Calu3 (cell line): ENCODE measurements at regions not wholly inside any gene's neighbourhood (a gene's known extent, or its start where the extent isn't known, plus 50 kb on each side); places are given as distances from the start of the nearest gene placed in this dataset.

Source experiments
- BruUV-seq: library from RNA; stranded (reverse); fragments of 400-500 nt; replicated peaks from 2 replicates; lab custom pipeline; 2021; lab: Mats Ljungman, UMichigan
- CTCF ChIA-PET: fragments of 300-600 bp; sonication (Branson Sonifier 250); formaldehyde crosslinking; loops from one replicate; lab custom pipeline; 2022; ENCODE audit warnings: antibody characterized with exemption; lab: Charles Lee
- DNase-seq: peaks from one replicate; pipeline ENCODE4 v3.0.0; 2022
- H3K27ac Mint-ChIP-seq: one replicate; pipeline ENCODE4 v1.8.0; 2022; ENCODE audit warnings: mixed read lengths; ENCODE audit not compliant: unreplicated experiment
- H3K27me3 Mint-ChIP-seq: one replicate; pipeline ENCODE4 v1.8.0; 2022; ENCODE audit warnings: mixed read lengths; ENCODE audit not compliant: unreplicated experiment
- H3K36me3 Mint-ChIP-seq: one replicate; pipeline ENCODE4 v1.8.0; 2022; ENCODE audit warnings: mild to moderate bottlenecking, moderate library complexity, mixed read lengths; ENCODE audit not compliant: insufficient read depth, unreplicated experiment
- H3K4me1 Mint-ChIP-seq: one replicate; pipeline ENCODE4 v1.8.0; 2022; ENCODE audit warnings: mild to moderate bottlenecking, low read depth, mixed read lengths; ENCODE audit not compliant: unreplicated experiment
- H3K4me3 Mint-ChIP-seq: one replicate; pipeline ENCODE4 v1.8.0; 2022; ENCODE audit warnings: mild to moderate bottlenecking, low read depth, moderate library complexity, mixed read lengths; ENCODE audit not compliant: unreplicated experiment
- H3K9me3 Mint-ChIP-seq: one replicate; pipeline ENCODE4 v1.8.0; 2022; ENCODE audit warnings: low read depth, mixed read lengths; ENCODE audit not compliant: unreplicated experiment
- CTCF ChIP-seq: fragments of 200-600 bp; IDR thresholded peaks from one replicate; pipeline ENCODE4 v1.8.0; 2022; ENCODE audit warnings: antibody characterized with exemption; ENCODE audit not compliant: unreplicated experiment
- intact Hi-C: fragments of 100-400 bp; cut with micrococcal nuclease; formaldehyde crosslinking; loops from one replicate; pipeline ENCODE4 v1.10.0; 2022; ENCODE audit not compliant: unreplicated experiment

- no peak for TF ChIP-seq CTCF
- intact Hi-C loops = no loop called here
- Mint-ChIP-seq H3K9me3 (no peaks in the 10 kb centered on the region), H3K36me3 (no peaks in the 10 kb centered on the region), H3K4me3 (no peak overlapping the region), H3K27ac (no peak overlapping the region), H3K27me3 (no peaks in the 10 kb centered on the region), H3K4me1 (no peaks in the 10 kb centered on the region)
- no TSS peak for BruUV-seq
- DNase-seq = no peak
- CTCF ChIA-PET = no interaction called here
These were observed 385.0 kb upstream of the SMIM31 start for GRCh38 chr4:164368894-164369293.

- no peaks in the 10 kb centered on the region for H3K36me3 Mint-ChIP-seq
- intact Hi-C loops = no loop called here
- CTCF ChIA-PET = interaction anchor here (0.6 kb wide), 1 partner anchor 43 kb away, joined by 3 read pairs; no protein-coding TSS in a partner anchor
- DNase-seq = no peak
- no peak for TF ChIP-seq CTCF
- no peak overlapping the region for H3K4me3 Mint-ChIP-seq
- no peaks in the 10 kb centered on the region for H3K4me1 Mint-ChIP-seq
- no TSS peak for BruUV-seq
- H3K27ac Mint-ChIP-seq = no peak overlapping the region
- H3K27me3 Mint-ChIP-seq = no peaks in the 10 kb centered on the region
- no peaks in the 10 kb centered on the region for H3K9me3 Mint-ChIP-seq
These were observed 380.9 kb upstream of the SMIM31 start for GRCh38 chr4:164373021-164373420.

GRCh38 chr4:164377277-164377676 lies 376.7 kb upstream of the SMIM31 start:
- intact Hi-C loops = no loop called here
- Mint-ChIP-seq H3K4me3 (no peak overlapping the region), H3K27me3 (no peaks in the 10 kb centered on the region), H3K36me3 (no peaks in the 10 kb centered on the region), H3K27ac (no peak overlapping the region), H3K9me3 (no peaks in the 10 kb centered on the region), H3K4me1 (no peaks in the 10 kb centered on the region)
- no TSS peak for BruUV-seq
- no peak for TF ChIP-seq CTCF
- CTCF ChIA-PET = no interaction called here
- no peak for DNase-seq

- H3K27ac Mint-ChIP-seq = no peak overlapping the region
- no peaks in the 10 kb centered on the region for H3K36me3 Mint-ChIP-seq
- no peak for DNase-seq
- no peak overlapping the region for H3K4me3 Mint-ChIP-seq
- no peaks in the 10 kb centered on the region for H3K9me3 Mint-ChIP-seq
- BruUV-seq = no TSS peak
- TF ChIP-seq CTCF = no peak
- H3K4me1 Mint-ChIP-seq = no peaks in the 10 kb centered on the region
- intact Hi-C loops = no loop called here
- CTCF ChIA-PET = no interaction called here
- no peaks in the 10 kb centered on the region for H3K27me3 Mint-ChIP-seq
These were observed 375.6 kb upstream of the SMIM31 start for GRCh38 chr4:164378361-164378760.
